Right lobe of liver (tissue), 4 donors: ENCODE measurements at regions not wholly inside any gene's neighbourhood (a gene's known extent, or its start where the extent isn't known, plus 50 kb on each side); places are given as distances from the start of the nearest gene placed in this dataset.

Source experiments
- POLR2A ChIP-seq: fragments of 450-650 bp; IDR thresholded peaks from one replicate; pipeline ENCODE4 v1.6.1; 2017; ENCODE audit warnings: antibody characterized with exemption, mild to moderate bottlenecking
- TF ChIP-seq, protein P1 (sequence below), 4 donors: fragments of 200-600 bp in 3 of 4; fragments of 450-650 bp in 1 of 4; IDR thresholded peaks; one replicate each; pipeline versions ENCODE4 v1.5.1 to v1.8.0; 2016 to 2022; ENCODE audit warnings: antibody characterized with exemption in 4 of 4, mild to moderate bottlenecking in 2 of 4
- donor health status: DM: no; HTN: no; CAD: no.
- donor health status: DM: no; HTN: no; CAD: no.
- donor health status: DM: no; HTN: yes; CAD: no.

GRCh38 chr20:60628749-60629148 is 623.3 kb upstream of the CDH4 start:
- no peak for TF ChIP-seq POLR2A
- TF ChIP-seq, protein P1, sequence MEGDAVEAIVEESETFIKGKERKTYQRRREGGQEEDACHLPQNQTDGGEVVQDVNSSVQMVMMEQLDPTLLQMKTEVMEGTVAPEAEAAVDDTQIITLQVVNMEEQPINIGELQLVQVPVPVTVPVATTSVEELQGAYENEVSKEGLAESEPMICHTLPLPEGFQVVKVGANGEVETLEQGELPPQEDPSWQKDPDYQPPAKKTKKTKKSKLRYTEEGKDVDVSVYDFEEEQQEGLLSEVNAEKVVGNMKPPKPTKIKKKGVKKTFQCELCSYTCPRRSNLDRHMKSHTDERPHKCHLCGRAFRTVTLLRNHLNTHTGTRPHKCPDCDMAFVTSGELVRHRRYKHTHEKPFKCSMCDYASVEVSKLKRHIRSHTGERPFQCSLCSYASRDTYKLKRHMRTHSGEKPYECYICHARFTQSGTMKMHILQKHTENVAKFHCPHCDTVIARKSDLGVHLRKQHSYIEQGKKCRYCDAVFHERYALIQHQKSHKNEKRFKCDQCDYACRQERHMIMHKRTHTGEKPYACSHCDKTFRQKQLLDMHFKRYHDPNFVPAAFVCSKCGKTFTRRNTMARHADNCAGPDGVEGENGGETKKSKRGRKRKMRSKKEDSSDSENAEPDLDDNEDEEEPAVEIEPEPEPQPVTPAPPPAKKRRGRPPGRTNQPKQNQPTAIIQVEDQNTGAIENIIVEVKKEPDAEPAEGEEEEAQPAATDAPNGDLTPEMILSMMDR (IDR thresholded peaks at IDR 0.05): no peak
